ENCODE measurements at regions not wholly inside any gene's neighbourhood (a gene's known extent, or its start where the extent isn't known, plus 50 kb on each side); places are given as distances from the start of the nearest gene placed in this dataset.

DNA sequence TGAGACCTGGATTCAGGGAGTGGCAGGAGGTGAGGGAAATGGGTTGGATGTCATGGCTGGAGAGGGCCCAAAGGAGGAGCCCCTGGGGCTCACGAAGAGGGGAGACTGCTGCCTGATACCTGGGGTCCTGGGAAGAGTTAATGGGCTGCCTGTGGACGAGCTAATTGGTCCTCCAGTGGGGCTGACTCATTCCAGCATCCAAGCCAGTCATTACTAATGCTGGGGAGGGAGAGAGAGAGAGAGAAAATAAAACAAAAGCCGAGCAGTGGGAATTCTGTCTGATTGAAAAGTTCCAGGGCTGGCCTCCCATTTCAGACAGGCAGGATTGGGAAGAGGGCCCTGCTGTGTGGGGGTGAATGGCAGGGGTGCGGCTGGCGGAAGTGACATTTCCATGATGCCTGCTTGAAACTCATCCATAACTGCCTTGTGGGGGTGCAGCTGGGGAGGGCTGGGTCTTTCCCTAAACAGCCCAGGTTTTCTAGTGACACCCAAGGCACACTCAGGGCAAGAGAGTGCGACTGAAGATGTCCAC is 297.8 kb downstream of the RPS24 start:
- DNase-seq (ENCODE audit: low read depth) = peak; percentile 27
- H3K4me3 ChIP-seq (ENCODE audit: low read depth, low read length) = no peak overlapping the region
- in situ Hi-C loops (cut with HindIII; ENCODE audit: low sequenced_read_pairs) = no loop called here
- TF ChIP-seq, protein P1, sequence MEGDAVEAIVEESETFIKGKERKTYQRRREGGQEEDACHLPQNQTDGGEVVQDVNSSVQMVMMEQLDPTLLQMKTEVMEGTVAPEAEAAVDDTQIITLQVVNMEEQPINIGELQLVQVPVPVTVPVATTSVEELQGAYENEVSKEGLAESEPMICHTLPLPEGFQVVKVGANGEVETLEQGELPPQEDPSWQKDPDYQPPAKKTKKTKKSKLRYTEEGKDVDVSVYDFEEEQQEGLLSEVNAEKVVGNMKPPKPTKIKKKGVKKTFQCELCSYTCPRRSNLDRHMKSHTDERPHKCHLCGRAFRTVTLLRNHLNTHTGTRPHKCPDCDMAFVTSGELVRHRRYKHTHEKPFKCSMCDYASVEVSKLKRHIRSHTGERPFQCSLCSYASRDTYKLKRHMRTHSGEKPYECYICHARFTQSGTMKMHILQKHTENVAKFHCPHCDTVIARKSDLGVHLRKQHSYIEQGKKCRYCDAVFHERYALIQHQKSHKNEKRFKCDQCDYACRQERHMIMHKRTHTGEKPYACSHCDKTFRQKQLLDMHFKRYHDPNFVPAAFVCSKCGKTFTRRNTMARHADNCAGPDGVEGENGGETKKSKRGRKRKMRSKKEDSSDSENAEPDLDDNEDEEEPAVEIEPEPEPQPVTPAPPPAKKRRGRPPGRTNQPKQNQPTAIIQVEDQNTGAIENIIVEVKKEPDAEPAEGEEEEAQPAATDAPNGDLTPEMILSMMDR (IDR thresholded peaks at IDR 0.05; ENCODE audit: low read depth, low read length, missing control alignments) = no peak

DNA sequence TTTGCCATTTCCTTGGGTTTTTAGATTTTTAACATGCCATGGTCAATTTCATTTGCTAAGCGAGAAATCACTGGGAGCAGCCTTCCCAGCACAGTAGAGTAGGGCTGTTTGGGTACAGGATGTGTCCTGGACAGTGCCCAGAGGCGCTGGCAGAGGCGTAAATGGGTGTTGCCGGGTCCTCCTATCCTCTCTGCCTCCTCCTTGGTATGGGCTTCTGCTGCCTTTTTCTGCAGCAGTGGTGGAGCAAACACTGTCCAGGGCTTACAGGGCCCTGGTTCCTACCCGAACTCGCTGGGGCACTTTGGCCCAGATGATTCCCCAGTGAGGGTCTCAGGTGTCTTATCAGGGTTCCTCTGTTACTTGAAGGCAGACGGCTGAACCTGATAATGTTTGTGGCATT is 298.3 kb downstream of the RPS24 start:
- DNase-seq (ENCODE audit: low read depth) = no peak
- in situ Hi-C loops (cut with HindIII; ENCODE audit: low sequenced_read_pairs) = no loop called here
- TF ChIP-seq, protein P1 (IDR thresholded peaks at IDR 0.05; ENCODE audit: low read depth, low read length, missing control alignments) = no peak
- H3K4me3 ChIP-seq (ENCODE audit: low read depth, low read length) = no peak overlapping the region

DNA sequence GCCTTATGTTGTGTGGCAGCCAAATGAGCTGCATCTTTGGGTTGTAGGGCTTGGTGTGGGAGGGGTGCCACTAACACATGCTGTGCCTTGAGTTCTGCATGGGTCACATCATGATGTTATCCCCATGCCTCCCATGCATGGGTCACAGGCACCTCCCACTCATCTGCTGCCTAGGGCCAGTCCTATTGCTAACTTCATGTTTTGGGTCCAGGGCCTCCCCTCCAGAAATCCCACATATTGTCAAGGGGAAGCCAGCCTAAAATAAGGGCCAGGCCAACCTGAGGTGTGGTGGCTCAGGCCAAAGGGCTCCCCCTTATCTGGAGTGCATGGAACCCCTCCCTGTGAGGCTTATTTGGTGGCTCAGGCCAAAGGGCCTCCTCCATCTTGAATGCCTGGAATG is 299.0 kb downstream of the RPS24 start:
- in situ Hi-C loops (cut with HindIII; ENCODE audit: low sequenced_read_pairs) = no loop called here
- H3K4me3 ChIP-seq (ENCODE audit: low read depth, low read length) = no peak overlapping the region
- TF ChIP-seq, protein P1 (IDR thresholded peaks at IDR 0.05; ENCODE audit: low read depth, low read length, missing control alignments) = no peak
- DNase-seq (ENCODE audit: low read depth) = no peak

DNA sequence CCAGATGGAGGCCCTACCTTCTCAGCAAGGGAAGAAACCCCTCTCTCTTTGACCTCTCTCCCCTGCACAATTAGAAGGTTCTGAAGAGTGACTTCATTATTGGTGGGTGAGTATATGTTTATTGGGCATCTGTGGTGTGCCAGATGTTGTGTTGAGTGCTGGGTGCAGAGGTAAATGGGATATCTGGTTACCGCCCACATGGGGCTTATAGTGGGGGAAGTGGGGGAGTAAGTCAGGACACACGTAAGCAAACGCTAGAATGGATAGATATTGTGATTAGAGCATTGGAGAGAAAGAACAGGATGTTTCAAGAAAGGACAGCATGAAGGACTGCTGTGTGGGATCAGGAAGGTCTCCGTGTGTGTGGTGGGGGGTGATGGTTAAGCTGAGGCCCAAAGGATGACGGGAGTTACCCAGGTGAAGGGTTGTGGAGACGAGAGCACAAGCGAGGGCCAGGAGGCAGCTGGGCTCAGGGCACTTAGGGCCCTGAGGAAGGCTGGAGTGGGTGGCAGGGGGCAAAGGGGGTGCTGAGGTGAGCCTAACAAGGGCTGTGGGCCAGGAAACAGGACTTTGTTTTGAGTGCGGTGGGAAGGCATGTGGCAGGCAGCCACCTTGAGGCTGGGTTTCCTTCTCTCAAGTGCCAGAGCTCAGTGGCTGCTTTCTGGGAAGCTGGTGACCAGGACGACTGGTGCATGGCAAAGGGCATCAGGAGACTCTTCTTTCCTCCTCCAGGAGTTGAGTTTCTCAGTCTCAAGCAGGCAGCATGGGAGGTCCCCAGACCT is 299.9 kb downstream of the RPS24 start:
- no peak for DNase-seq (ENCODE audit: low read depth)
- H3K4me3 ChIP-seq (ENCODE audit: low read depth, low read length) = no peak overlapping the region
- in situ Hi-C loops (cut with HindIII; ENCODE audit: low sequenced_read_pairs) = no loop called here
- TF ChIP-seq, protein P1 (IDR thresholded peaks at IDR 0.05; ENCODE audit: low read depth, low read length, missing control alignments) = no peak

DNA sequence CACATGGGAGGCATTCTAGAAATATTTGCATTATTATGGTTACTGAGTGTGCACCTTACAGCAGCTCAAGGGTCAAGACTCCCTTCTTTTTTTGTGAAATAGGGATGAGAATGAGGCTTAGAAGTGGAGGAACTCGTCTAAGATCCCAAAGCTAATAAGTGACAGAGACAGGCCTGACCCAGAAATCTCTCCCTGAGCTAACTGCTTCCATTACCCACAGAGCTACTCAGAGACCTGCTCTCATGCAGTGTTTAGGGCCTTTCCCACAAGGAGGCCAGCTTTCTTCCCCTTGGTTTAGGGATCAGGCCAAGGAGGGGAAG is 301.7 kb downstream of the RPS24 start:
- in situ Hi-C loops (cut with HindIII; ENCODE audit: low sequenced_read_pairs) = no loop called here
- no peak overlapping the region for H3K4me3 ChIP-seq (ENCODE audit: low read depth, low read length)
- TF ChIP-seq, protein P1 (IDR thresholded peaks at IDR 0.05; ENCODE audit: low read depth, low read length, missing control alignments) = no peak
- no peak for DNase-seq (ENCODE audit: low read depth)

DNA sequence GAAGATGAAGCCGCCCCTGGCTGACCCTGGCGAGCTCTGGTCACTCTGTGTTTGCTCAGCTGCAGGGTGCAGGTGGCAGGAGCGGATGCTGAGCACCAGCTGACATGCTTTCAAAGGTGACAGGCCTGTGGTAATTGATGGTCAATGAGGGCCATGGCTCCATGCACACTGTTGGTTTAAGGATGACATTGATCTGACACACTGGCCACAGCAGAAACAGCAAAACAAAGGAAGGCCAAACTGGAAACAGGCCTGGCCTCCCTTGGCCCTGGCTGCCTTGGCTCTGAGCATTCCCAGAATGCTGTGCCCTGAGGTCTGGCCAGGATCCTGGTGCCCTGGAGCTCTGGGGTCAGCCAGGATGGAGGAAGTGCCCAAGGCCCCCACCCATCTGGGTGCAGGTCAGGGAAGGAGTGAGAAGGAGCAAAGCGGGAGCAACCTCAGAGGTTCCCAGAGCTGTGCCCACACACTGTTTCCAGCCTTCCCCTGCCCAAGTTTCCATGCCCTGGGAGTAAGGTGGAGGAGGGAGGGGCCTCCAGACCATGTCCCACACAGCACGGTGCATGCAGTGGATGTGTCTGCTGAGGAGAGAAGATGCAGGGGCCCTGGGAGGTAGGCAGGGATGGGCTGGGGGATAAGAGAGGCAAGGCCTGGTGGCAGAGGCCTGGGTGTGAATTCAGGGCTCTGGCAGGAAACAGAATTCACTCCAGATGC is 302.2 kb downstream of the RPS24 start:
- peak; percentile 31 for DNase-seq (ENCODE audit: low read depth)
- TF ChIP-seq, protein P1 (IDR thresholded peaks at IDR 0.05; ENCODE audit: low read depth, low read length, missing control alignments) = no peak
- in situ Hi-C loops (cut with HindIII; ENCODE audit: low sequenced_read_pairs) = no loop called here
- no peak overlapping the region for H3K4me3 ChIP-seq (ENCODE audit: low read depth, low read length)
